T-helper 2 cell treated with Interferon-gamma antibody and Interleukin-4, amounts not matched to agents 5 μg/mL and 100 μg/mL, for 36 hours (primary cell): ENCODE measurements at regions not wholly inside any gene's neighbourhood (a gene's known extent, or its start where the extent isn't known, plus 50 kb on each side); places are given as distances from the start of the nearest gene placed in this dataset.
"Not testable (repeated sequence)": the region's sequence is repeated elsewhere in the genome, so short reads cannot be mapped to it uniquely, and the experiment has no call there.

Experiments used
- DNase-seq: peaks from one replicate; pipeline ENCODE4 v3.0.0; 2021; ENCODE audit warnings: low spot score
- H3K27ac Mint-ChIP-seq: one replicate; pipeline ENCODE4 v1.8.0; 2021; ENCODE audit warnings: mild to moderate bottlenecking, mixed read lengths
- H3K27me3 Mint-ChIP-seq: one replicate; pipeline ENCODE4 v1.8.0; 2021; ENCODE audit warnings: low read depth, mixed read lengths
- H3K36me3 Mint-ChIP-seq: one replicate; pipeline ENCODE4 v1.8.0; 2021; ENCODE audit warnings: low read depth, mixed read lengths
- H3K4me1 Mint-ChIP-seq: one replicate; pipeline ENCODE4 v1.8.0; 2021; ENCODE audit warnings: low read depth, mixed read lengths
- H3K4me3 Mint-ChIP-seq: one replicate; pipeline ENCODE4 v1.8.0; 2022; ENCODE audit warnings: mild to moderate bottlenecking, moderate library complexity, mixed read lengths
- H3K9me3 Mint-ChIP-seq: one replicate; pipeline ENCODE4 v1.8.0; 2021; ENCODE audit warnings: mixed read lengths

- Mint-ChIP-seq H3K4me1 (no peaks in the 10 kb centered on the region), H3K9me3 (peaks cover 6% of the 10 kb centered on the region), H3K4me3 (no peak overlapping the region), H3K27ac (no peak overlapping the region), H3K27me3 (no peaks in the 10 kb centered on the region), H3K36me3 (no peaks in the 10 kb centered on the region)
- DNase-seq: no peak
Measured at GRCh38 chr13:58324161-58324560, 692.6 kb downstream of the PCDH17 start.

GRCh38 chr13:58329746-58330145 lies 698.2 kb downstream of the PCDH17 start:
- no peaks in the 10 kb centered on the region for H3K36me3 Mint-ChIP-seq
- H3K27me3 Mint-ChIP-seq: no peaks in the 10 kb centered on the region
- no peak for DNase-seq
- H3K4me1 Mint-ChIP-seq: no peaks in the 10 kb centered on the region
- no peak overlapping the region for H3K27ac Mint-ChIP-seq
- H3K4me3 Mint-ChIP-seq: no peak overlapping the region
- H3K9me3 Mint-ChIP-seq: peaks cover 4% of the 10 kb centered on the region

- Mint-ChIP-seq H3K27me3 (no peaks in the 10 kb centered on the region), H3K4me1 (no peaks in the 10 kb centered on the region), H3K4me3 (no peak overlapping the region), H3K36me3 (no peaks in the 10 kb centered on the region), H3K27ac (no peak overlapping the region), H3K9me3 (peaks cover 47% of the 10 kb centered on the region)
- DNase-seq: no peak
Measured at GRCh38 chr13:58340895-58341294, 709.4 kb downstream of the PCDH17 start.

GRCh38 chr13:58341318-58341717 lies 709.8 kb downstream of the PCDH17 start:
- DNase-seq: no peak
- no peak overlapping the region for H3K27ac Mint-ChIP-seq
- H3K36me3 Mint-ChIP-seq: no peaks in the 10 kb centered on the region
- H3K9me3 Mint-ChIP-seq: peaks cover 43% of the 10 kb centered on the region
- no peaks in the 10 kb centered on the region for H3K4me1 Mint-ChIP-seq
- no peaks in the 10 kb centered on the region for H3K27me3 Mint-ChIP-seq
- H3K4me3 Mint-ChIP-seq: no peak overlapping the region

- no peak overlapping the region for H3K4me3 Mint-ChIP-seq
- DNase-seq: no peak
- H3K4me1 Mint-ChIP-seq: no peaks in the 10 kb centered on the region
- peaks cover 36% of the 10 kb centered on the region for H3K9me3 Mint-ChIP-seq
- H3K27ac Mint-ChIP-seq: no peak overlapping the region
- no peaks in the 10 kb centered on the region for H3K27me3 Mint-ChIP-seq
- H3K36me3 Mint-ChIP-seq: no peaks in the 10 kb centered on the region
Measured at GRCh38 chr13:58343076-58343475, 711.5 kb downstream of the PCDH17 start.

GRCh38 chr13:58352100-58352499 lies 720.6 kb downstream of the PCDH17 start:
- not testable (repeated sequence) for H3K4me3 Mint-ChIP-seq

GRCh38 chr13:58369936-58370335 lies 738.4 kb downstream of the PCDH17 start:
- Mint-ChIP-seq H3K9me3 (peaks cover 33% of the 10 kb centered on the region), H3K27ac (no peak overlapping the region), H3K36me3 (no peaks in the 10 kb centered on the region), H3K4me3 (no peak overlapping the region), H3K27me3 (no peaks in the 10 kb centered on the region), H3K4me1 (no peaks in the 10 kb centered on the region)
- no peak for DNase-seq

More at GRCh38 chr13:58352100-58352499, 720.6 kb downstream of the PCDH17 start:
- not testable (repeated sequence) for H3K27ac Mint-ChIP-seq, H3K27me3 Mint-ChIP-seq, H3K4me1 Mint-ChIP-seq, H3K36me3 Mint-ChIP-seq, DNase-seq
- peaks cover 29% of the 10 kb centered on the region for H3K9me3 Mint-ChIP-seq

- Mint-ChIP-seq H3K36me3 (no peaks in the 10 kb centered on the region), H3K4me3 (no peak overlapping the region), H3K4me1 (no peaks in the 10 kb centered on the region), H3K27ac (no peak overlapping the region), H3K27me3 (no peaks in the 10 kb centered on the region), H3K9me3 (peaks cover 22% of the 10 kb centered on the region)
- no peak for DNase-seq
Measured at GRCh38 chr13:58376349-58376748, 744.8 kb downstream of the PCDH17 start.

GRCh38 chr13:58376775-58377174 lies 745.2 kb downstream of the PCDH17 start:
- Mint-ChIP-seq H3K27me3 (no peaks in the 10 kb centered on the region), H3K4me1 (no peaks in the 10 kb centered on the region), H3K9me3 (peaks cover 20% of the 10 kb centered on the region), H3K4me3 (no peak overlapping the region), H3K36me3 (no peaks in the 10 kb centered on the region), H3K27ac (no peak overlapping the region)
- no peak for DNase-seq

- Mint-ChIP-seq H3K9me3 (peaks cover 10% of the 10 kb centered on the region), H3K27ac (no peak overlapping the region), H3K4me1 (no peaks in the 10 kb centered on the region), H3K27me3 (no peaks in the 10 kb centered on the region), H3K4me3 (no peak overlapping the region), H3K36me3 (no peaks in the 10 kb centered on the region)
- DNase-seq: no peak
Measured at GRCh38 chr13:58379221-58379620, 747.7 kb downstream of the PCDH17 start.

- H3K9me3 Mint-ChIP-seq: peaks cover 17% of the 10 kb centered on the region
- not testable (repeated sequence) for H3K4me3 Mint-ChIP-seq, DNase-seq, H3K36me3 Mint-ChIP-seq, H3K4me1 Mint-ChIP-seq, H3K27me3 Mint-ChIP-seq, H3K27ac Mint-ChIP-seq
Measured at GRCh38 chr13:58385336-58385735, 753.8 kb downstream of the PCDH17 start.

GRCh38 chr13:58397596-58398387 lies 766.2 kb downstream of the PCDH17 start:
- no peak overlapping the region for H3K27ac Mint-ChIP-seq

GRCh38 chr13:58399263-58399662 lies 767.7 kb downstream of the PCDH17 start:
- no peak overlapping the region for H3K27ac Mint-ChIP-seq
- DNase-seq: no peak
- peaks cover 41% of the 10 kb centered on the region for H3K9me3 Mint-ChIP-seq
- H3K4me1 Mint-ChIP-seq: no peaks in the 10 kb centered on the region
- H3K36me3 Mint-ChIP-seq: no peaks in the 10 kb centered on the region
- no peaks in the 10 kb centered on the region for H3K27me3 Mint-ChIP-seq
- H3K4me3 Mint-ChIP-seq: no peak overlapping the region

More at GRCh38 chr13:58397596-58398387, 766.2 kb downstream of the PCDH17 start:
- no peaks in the 10 kb centered on the region for H3K27me3 Mint-ChIP-seq
- DNase-seq: no peak
- H3K9me3 Mint-ChIP-seq: peaks cover 45% of the 10 kb centered on the region
- H3K36me3 Mint-ChIP-seq: no peaks in the 10 kb centered on the region
- H3K4me3 Mint-ChIP-seq: no peak overlapping the region
- H3K4me1 Mint-ChIP-seq: no peaks in the 10 kb centered on the region

- H3K4me1 Mint-ChIP-seq: no peaks in the 10 kb centered on the region
- no peak overlapping the region for H3K27ac Mint-ChIP-seq
- no peaks in the 10 kb centered on the region for H3K27me3 Mint-ChIP-seq
- no peaks in the 10 kb centered on the region for H3K36me3 Mint-ChIP-seq
- no peak overlapping the region for H3K4me3 Mint-ChIP-seq
- DNase-seq: no peak
- H3K9me3 Mint-ChIP-seq: peaks cover 8% of the 10 kb centered on the region
Measured at GRCh38 chr13:58406545-58406944, 775.0 kb downstream of the PCDH17 start.

GRCh38 chr13:58429917-58430316 lies 798.4 kb downstream of the PCDH17 start:
- Mint-ChIP-seq H3K4me3 (no peak overlapping the region), H3K9me3 (peaks cover 40% of the 10 kb centered on the region), H3K4me1 (no peaks in the 10 kb centered on the region)

More at GRCh38 chr13:58429917-58430316, 798.4 kb downstream of the PCDH17 start:
- H3K27me3 Mint-ChIP-seq: no peaks in the 10 kb centered on the region
- no peak for DNase-seq
- H3K36me3 Mint-ChIP-seq: no peaks in the 10 kb centered on the region
- no peak overlapping the region for H3K27ac Mint-ChIP-seq
